Body of pancreas (tissue), 4 donors: ENCODE measurements at regions not wholly inside any gene's neighbourhood (a gene's known extent, or its start where the extent isn't known, plus 50 kb on each side); places are given as distances from the start of the nearest gene placed in this dataset.

Source experiments
- ATAC-seq: fragments of 150-250 bp; one replicate; pipeline ENCODE4 v1.9.1; 2016
- DNase-seq, 4 donors: peaks; one replicate each; pipeline ENCODE4 v3.0.0-alpha.2; 2019
- H3K27ac ChIP-seq, 4 donors: fragments of 200-600 bp; sonication (generic); 1 replicate in 3 of 4; 2 replicates in 1 of 4; pipeline versions ENCODE4 v1.5.1 to v1.6.1; 2016 to 2019; ENCODE audit warnings: mild to moderate bottlenecking in 1 of 4, mixed read lengths in 1 of 4, moderate library complexity in 1 of 4
- H3K27me3 ChIP-seq, 2 donors: fragments of 200-600 bp; sonication (generic); one replicate each; pipeline ENCODE4 v1.6.0; 2016; ENCODE audit warnings: mild to moderate bottlenecking in 1 of 2
- H3K36me3 ChIP-seq, 2 donors: fragments of 200-600 bp; sonication (generic); replicated peaks in 1 of 2; 2 replicates each; pipeline ENCODE4 v1.5.1; 2016; ENCODE audit warnings: low read depth in 2 of 2; ENCODE audit not compliant: insufficient read depth in 1 of 2
- H3K4me1 ChIP-seq: fragments of 200-600 bp; sonication (generic); one replicate; pipeline ENCODE4 v1.6.0; 2016
- H3K4me3 ChIP-seq, 2 donors: fragments of 200-600 bp; sonication (generic); 1 replicate in 1 of 2; 2 replicates in 1 of 2; pipeline ENCODE4 v1.5.1; 2016 to 2019
- H3K9me3 ChIP-seq, 3 donors: fragments of 200-600 bp; sonication (generic); 1 replicate in 2 of 3; 2 replicates in 1 of 3; pipeline ENCODE4 v1.5.1; 2016
- CTCF ChIP-seq, 7 experiments: fragments of 450-650 bp in 4 of 7; fragments of 200-600 bp in 3 of 7; sonication (generic) in 3 of 7; IDR thresholded peaks; one replicate each; pipeline ENCODE4 v1.5.1; 2016 to 2019; ENCODE audit warnings: antibody characterized with exemption in 7 of 7
- POLR2A ChIP-seq, 3 donors: fragments of 450-650 bp; IDR thresholded peaks; one replicate each; pipeline ENCODE4 v1.6.1; 2016; ENCODE audit warnings: antibody characterized with exemption in 3 of 3, mild to moderate bottlenecking in 2 of 3
- WGBS, 2 donors: methylation state at CpG; one replicate each; pipeline ENCODE4 v1.1.5; 2017; 5-methylcytosine and 5-hydroxymethylcytosine counted together
- intact Hi-C: fragments of 100-400 bp; cut with DNase I; formaldehyde crosslinking; loops from one replicate; pipeline ENCODE4 v1.15.1; 2023

- ATAC-seq = no peak
- H3K27me3 ChIP-seq = no peaks in the 10 kb centered on the region
- TF ChIP-seq CTCF (IDR thresholded peaks at IDR 0.05) = no peak
- TF ChIP-seq POLR2A (IDR thresholded peaks at IDR 0.05) = no peak
Observed at GRCh38 chr10:106213493-106213892, 951.0 kb downstream of the SORCS1 start.

GRCh38 chr10:106198275-106198674 lies 966.2 kb downstream of the SORCS1 start:
- Histone ChIP-seq H3K27ac (no peak overlapping the region), H3K9me3 (no peaks in the 10 kb centered on the region), H3K4me1 (no peaks in the 10 kb centered on the region), H3K27me3 (no peaks in the 10 kb centered on the region), H3K36me3 (no peaks in the 10 kb centered on the region), H3K4me3 (no peak overlapping the region)
- no peak for TF ChIP-seq POLR2A (IDR thresholded peaks at IDR 0.05)
- TF ChIP-seq CTCF (IDR thresholded peaks at IDR 0.05) = no peak
- DNase-seq (no peak), ATAC-seq (no peak)
- intact Hi-C loops = no loop called here

More at GRCh38 chr10:106213493-106213892, 951.0 kb downstream of the SORCS1 start:
- Histone ChIP-seq H3K36me3 (no peaks in the 10 kb centered on the region), H3K4me3 (no peak overlapping the region), H3K4me1 (no peaks in the 10 kb centered on the region), H3K27ac (no peak overlapping the region), H3K9me3 (no peaks in the 10 kb centered on the region)
- WGBS, 2 donors = 50 to 66% methylated on average over 1 of the region's 1 CpG
- DNase-seq = no peak
- intact Hi-C loops = no loop called here

GRCh38 chr10:106189292-106189691 lies 975.2 kb downstream of the SORCS1 start:
- no peaks in the 10 kb centered on the region for H3K9me3 ChIP-seq
- H3K27me3 ChIP-seq = no peaks in the 10 kb centered on the region
- no peak overlapping the region for H3K4me3 ChIP-seq
- no peak overlapping the region for H3K27ac ChIP-seq
- intact Hi-C loops = no loop called here
- no peaks in the 10 kb centered on the region for H3K4me1 ChIP-seq
- DNase-seq = peak; percentile 26 to 54 (median 48)
- TF ChIP-seq CTCF (IDR thresholded peaks at IDR 0.05) = peak in 6 of 7 experiments; percentile 39 to 53 (median 44)
- TF ChIP-seq POLR2A (IDR thresholded peaks at IDR 0.05) = no peak
- 3 to 13% methylated on average over 2 of the region's 2 CpGs for WGBS, 2 donors
- no peaks in the 10 kb centered on the region for H3K36me3 ChIP-seq
- ATAC-seq = peak; percentile 68

- Histone ChIP-seq H3K9me3 (no peaks in the 10 kb centered on the region), H3K27ac (no peak overlapping the region), H3K4me3 (no peak overlapping the region), H3K36me3 (no peaks in the 10 kb centered on the region), H3K4me1 (no peaks in the 10 kb centered on the region), H3K27me3 (no peaks in the 10 kb centered on the region)
- ATAC-seq (no peak), DNase-seq (no peak)
- intact Hi-C loops = no loop called here
- 69 to 70% methylated on average over 2 of the region's 2 CpGs for WGBS, 2 donors
- no peak for TF ChIP-seq CTCF (IDR thresholded peaks at IDR 0.05)
- no peak for TF ChIP-seq POLR2A (IDR thresholded peaks at IDR 0.05)
Observed at GRCh38 chr10:106185951-106186350, 978.6 kb downstream of the SORCS1 start.

GRCh38 chr10:106183041-106183440 lies 981.5 kb downstream of the SORCS1 start:
- TF ChIP-seq POLR2A (IDR thresholded peaks at IDR 0.05) = no peak
- TF ChIP-seq CTCF (IDR thresholded peaks at IDR 0.05) = no peak
- Histone ChIP-seq H3K27me3 (no peaks in the 10 kb centered on the region), H3K36me3 (no peaks in the 10 kb centered on the region), H3K4me1 (no peaks in the 10 kb centered on the region), H3K9me3 (no peaks in the 10 kb centered on the region), H3K27ac (no peak overlapping the region), H3K4me3 (no peak overlapping the region)
- no peak for DNase-seq
- ATAC-seq = no peak
- intact Hi-C loops = no loop called here
- 69 to 82% methylated on average over 5 of the region's 5 CpGs for WGBS, 2 donors
